Stimulated activated CD8-positive, alpha-beta memory T cell treated with anti-CD3 and anti-CD28 coated beads, Interleukin-15, amount 100 ng/mL, for 24 hours (primary cell): ENCODE measurements at regions not wholly inside any gene's neighbourhood (a gene's known extent, or its start where the extent isn't known, plus 50 kb on each side); places are given as distances from the start of the nearest gene placed in this dataset.
"Not testable (repeated sequence)": the region's sequence is repeated elsewhere in the genome, so short reads cannot be mapped to it uniquely, and the experiment has no call there.

Source experiments
- DNase-seq: peaks from one replicate; pipeline ENCODE4 v3.0.0-alpha.2; 2020; ENCODE audit warnings: low read depth

- DNase-seq: no peak
Measured at GRCh38 chr22:19599626-19600243, 75.5 kb upstream of the CLDN5 start.

- not testable (repeated sequence) for DNase-seq
Measured at GRCh38 chr22:19603346-19603745, 79.1 kb upstream of the CLDN5 start.

GRCh38 chr22:19603767-19604166 is 79.6 kb upstream of the CLDN5 start:
- DNase-seq: no peak

GRCh38 chr22:19604711-19605268 is 80.6 kb upstream of the CLDN5 start:
- DNase-seq: no peak

GRCh38 chr22:19605508-19606331 is 81.5 kb upstream of the CLDN5 start:
- DNase-seq: no peak

- DNase-seq: no peak
Measured at GRCh38 chr22:19606332-19607191, 82.4 kb upstream of the CLDN5 start.

GRCh38 chr22:19607192-19608002 is 83.2 kb upstream of the CLDN5 start:
- DNase-seq: no peak

- DNase-seq: no peak
Measured at GRCh38 chr22:19608003-19608690, 83.9 kb upstream of the CLDN5 start.

- DNase-seq: not testable (repeated sequence)
Measured at GRCh38 chr22:19609753-19610152, 85.5 kb upstream of the CLDN5 start.

GRCh38 chr22:19610518-19611253 is 86.5 kb upstream of the CLDN5 start:
- no peak for DNase-seq

GRCh38 chr22:19611590-19611989 is 87.4 kb upstream of the CLDN5 start:
- no peak for DNase-seq

- DNase-seq: no peak
Measured at GRCh38 chr22:19612866-19613572, 88.8 kb upstream of the CLDN5 start.

GRCh38 chr22:19614536-19614863 is 90.3 kb upstream of the CLDN5 start:
- no peak for DNase-seq

- DNase-seq: no peak
Measured at GRCh38 chr22:19615001-19615461, 90.8 kb upstream of the CLDN5 start.

GRCh38 chr22:19615867-19616581 is 91.8 kb upstream of the CLDN5 start:
- no peak for DNase-seq

- no peak for DNase-seq
Measured at GRCh38 chr22:19619144-19620009, 94.9 kb upstream of the SEPTIN5 start.

- no peak for DNase-seq
Measured at GRCh38 chr22:19620742-19621371, 93.4 kb upstream of the SEPTIN5 start.
